Endothelial cell of umbilical vein (primary cell): ENCODE measurements at regions not wholly inside any gene's neighbourhood (a gene's known extent, or its start where the extent isn't known, plus 50 kb on each side); places are given as distances from the start of the nearest gene placed in this dataset.

Source experiments
- BruUV-seq: library from RNA; stranded (reverse); fragments of 400-500 nt; replicated peaks from 2 replicates; lab custom pipeline; 2021; lab: Mats Ljungman, UMichigan
- CTCF ChIA-PET: fragments of 300-600, 350-600 bp; sonication (Branson Sonifier 250); formaldehyde crosslinking; loops from one replicate; lab custom pipeline; 2021; ENCODE audit warnings: antibody characterized with exemption, inconsistent platforms; lab: Charles Lee
- POLR2A ChIA-PET: fragments of 300-600, 350-600 bp; sonication (Branson Sonifier 250); formaldehyde crosslinking; loops from one replicate; lab custom pipeline; 2021; ENCODE audit warnings: antibody characterized with exemption, inconsistent platforms; lab: Charles Lee
- DNase-seq: peaks from one replicate; pipeline ENCODE4 v3.0.0-alpha.2; 2011; ENCODE audit warnings: low read depth, low spot score
- FAIRE-seq: peaks from 2 replicates; lab custom pipeline; 2011; peaks lifted over from hg19 to GRCh38; lab: Jason Lieb, UNC
- H2AFZ ChIP-seq: 2 replicates; pipeline ENCODE4 v1.6.0; 2012; ENCODE audit warnings: low read depth, low read length, control low read depth, inconsistent platforms
- H3K27ac ChIP-seq: 2 replicates; pipeline ENCODE4 v1.5.1; 2011; ENCODE audit warnings: low read depth, mild to moderate bottlenecking, control low read depth, low read length, moderate library complexity; ENCODE audit not compliant: insufficient read depth
- H3K27me3 ChIP-seq, 2 experiments: 2 replicates each; pipeline versions ENCODE4 v1.6.0 to v1.6.1; 2011; ENCODE audit warnings: low read length in 2 of 2, mixed read lengths in 1 of 2; ENCODE audit not compliant: control insufficient read depth in 2 of 2, insufficient read depth in 2 of 2
- H3K36me3 ChIP-seq, 2 experiments: 2 replicates in 1 of 2; 3 replicates in 1 of 2; pipeline ENCODE4 v1.5.1; 2011; ENCODE audit warnings: low read length in 2 of 2, mild to moderate bottlenecking in 1 of 2, moderate library complexity in 1 of 2; ENCODE audit not compliant: control insufficient read depth in 2 of 2, insufficient read depth in 2 of 2; ENCODE audit errors: extremely low read depth in 1 of 2
- H3K4me1 ChIP-seq: 3 replicates; pipeline ENCODE4 v1.5.1; 2011; ENCODE audit warnings: mild to moderate bottlenecking, low read length; ENCODE audit not compliant: control insufficient read depth, insufficient read depth; ENCODE audit errors: extremely low read depth
- H3K4me2 ChIP-seq: 2 replicates; pipeline ENCODE4 v1.6.1; 2011; ENCODE audit warnings: low read length, control low read depth, mixed read lengths; ENCODE audit not compliant: insufficient read depth
- H3K4me3 ChIP-seq, 3 experiments: fragments of 200-600 bp in 1 of 3; sonication (generic), shearing (Covaris generic) in 1 of 3; replicated peaks in 1 of 3; 2 replicates each; pipeline ENCODE4 v1.5.1; 2011 to 2016; ENCODE audit warnings: control low read depth in 3 of 3, low read length in 3 of 3, mild to moderate bottlenecking in 2 of 3, inconsistent platforms in 1 of 3, low read depth in 1 of 3, moderate library complexity in 1 of 3; ENCODE audit not compliant: insufficient read depth in 1 of 3
- H3K79me2 ChIP-seq: 2 replicates; pipeline ENCODE4 v1.6.0; 2012; ENCODE audit warnings: low read length, inconsistent platforms; ENCODE audit not compliant: control insufficient read depth, insufficient read depth
- H3K9ac ChIP-seq: replicated peaks from 2 replicates; pipeline ENCODE3; 2011; ENCODE audit warnings: low read length, control low read depth; ENCODE audit not compliant: insufficient read depth; ENCODE audit errors: extremely low read depth
- H3K9me1 ChIP-seq: replicated peaks from 3 replicates; pipeline ENCODE4 v1.6.0; 2011; ENCODE audit warnings: mild to moderate bottlenecking, low read length; ENCODE audit not compliant: control insufficient read depth, insufficient read depth; ENCODE audit errors: extremely low read depth
- H3K9me3 ChIP-seq: replicated peaks from 2 replicates; pipeline ENCODE4 v1.5.1; 2012; ENCODE audit warnings: low read length, inconsistent platforms; ENCODE audit not compliant: control insufficient read depth, insufficient read depth
- H4K20me1 ChIP-seq: replicated peaks from 2 replicates; pipeline ENCODE3; 2011; ENCODE audit warnings: mild to moderate bottlenecking, low read length; ENCODE audit not compliant: control insufficient read depth, insufficient read depth; ENCODE audit errors: extremely low read depth
- CTCF ChIP-seq, 2 donors: IDR thresholded peaks; 1 replicate in 1 of 2; 2 replicates in 1 of 2; pipeline ENCODE4 v1.5.1; 2011; ENCODE audit warnings: low read length in 2 of 2, mild to moderate bottlenecking in 2 of 2, moderate library complexity in 2 of 2, control low read depth in 1 of 2, inconsistent platforms in 1 of 2, low read depth in 1 of 2; ENCODE audit not compliant: insufficient read depth in 1 of 2; ENCODE audit errors: extremely low read depth in 1 of 2
- EZH2 ChIP-seq: IDR thresholded peaks from 2 replicates; pipeline ENCODE4 v1.6.1; 2012; ENCODE audit warnings: borderline replicate concordance, low read depth, mild to moderate bottlenecking, moderate library complexity, low read length, inconsistent platforms; ENCODE audit not compliant: severe bottlenecking
- FOS ChIP-seq: IDR thresholded peaks from 2 replicates; pipeline ENCODE4 v1.6.1; 2011; ENCODE audit warnings: mild to moderate bottlenecking, low read length, moderate library complexity, borderline replicate concordance; ENCODE audit not compliant: insufficient read depth
- GATA2 ChIP-seq: IDR thresholded peaks from 2 replicates; pipeline ENCODE4 v1.7.0; 2011; ENCODE audit warnings: low read depth, mild to moderate bottlenecking, moderate library complexity, mixed read lengths, low read length; ENCODE audit not compliant: insufficient read length, insufficient read depth
- JUN ChIP-seq: IDR thresholded peaks from 2 replicates; pipeline ENCODE4 v1.6.1; 2011; ENCODE audit warnings: borderline replicate concordance, low read depth; ENCODE audit not compliant: insufficient read length, insufficient read depth
- MAX ChIP-seq: IDR thresholded peaks from 2 replicates; pipeline ENCODE4 v1.6.1; 2011; ENCODE audit not compliant: insufficient read depth, insufficient read length
- MYC ChIP-seq: IDR thresholded peaks from one replicate; pipeline ENCODE4 v1.6.1; 2011; ENCODE audit warnings: mild to moderate bottlenecking, low read depth, low read length
- POLR2A ChIP-seq: IDR thresholded peaks from 2 replicates; pipeline ENCODE4 v1.6.1; 2012; ENCODE audit warnings: low read depth, mild to moderate bottlenecking, control low read depth, low read length
- POLR2AphosphoS5 ChIP-seq: IDR thresholded peaks from 2 replicates; pipeline ENCODE4 v1.6.1; 2012; ENCODE audit warnings: low read depth, mild to moderate bottlenecking, control low read depth, low read length, moderate library complexity; ENCODE audit not compliant: insufficient read depth
- dilution Hi-C: fragments of 300-500 bp; cut with MboI; formaldehyde crosslinking; loops from one replicate; pipeline ENCODE4 v1.15.0; 2019; ENCODE audit warnings: low sequenced_read_pairs; ENCODE audit not compliant: extremely low pct_ligation_motif_present
- intact Hi-C: fragments of 100-400 bp; cut with micrococcal nuclease; formaldehyde crosslinking; loops from one replicate; pipeline ENCODE4 v1.10.0; 2022

GRCh38 chr6:144844596-144844995 is 559.5 kb downstream of the UTRN start:
- Histone ChIP-seq H4K20me1 (no peaks in the 10 kb centered on the region), H3K27ac (no peak overlapping the region), H3K9ac (no peak overlapping the region), H3K4me2 (no peak overlapping the region), H3K27me3 (no peaks in the 10 kb centered on the region), H3K9me1 (no peaks in the 10 kb centered on the region), H3K79me2 (no peaks in the 10 kb centered on the region), H2AFZ (no peak overlapping the region), H3K4me3 (no peak overlapping the region), H3K36me3 (peaks cover 5 to 11% of the 10 kb centered on the region in 2 experiments), H3K4me1 (no peaks in the 10 kb centered on the region), H3K9me3 (no peaks in the 10 kb centered on the region)
- dilution Hi-C loops = no loop called here
- no peak for DNase-seq
- POLR2A ChIA-PET = interaction anchor here (0.7 kb wide), 1 partner anchor 71 kb away, joined by 4 read pairs; no protein-coding TSS in a partner anchor
- CTCF ChIA-PET = no interaction called here
- FAIRE-seq = no peak
- intact Hi-C loops = loop anchor here (10.0 kb wide), 1 partner anchor 260 kb away; no protein-coding TSS in a partner anchor
- TF ChIP-seq GATA2 (no peak), EZH2 (no peak), MAX (no peak), JUN (no peak), POLR2A (no peak), CTCF (IDR thresholded peaks at IDR 0.05; ENCODE audit: extremely low read depth in 1 of 2, insufficient read depth in 1 of 2, low read depth in 1 of 2, low read length in 2 of 2) (no peak), FOS (no peak), MYC (no peak), POLR2AphosphoS5 (no peak)
- no TSS peak for BruUV-seq
